Smooth muscle cell (in vitro differentiated cells): ENCODE measurements at regions not wholly inside any gene's neighbourhood (a gene's known extent, or its start where the extent isn't known, plus 50 kb on each side); places are given as distances from the start of the nearest gene placed in this dataset.

Source experiments
- DNase-seq: peaks from one replicate; lab custom pipeline; 2025; ENCODE audit not compliant: unreplicated experiment; lab: John Stamatoyannopoulos, UW
- H2AFZ ChIP-seq: fragments of 200-600 bp; sonication (generic); 2 replicates; pipeline ENCODE4 v1.6.0; 2016; ENCODE audit warnings: antibody characterized with exemption, low read depth, mild to moderate bottlenecking
- H3F3A ChIP-seq: fragments of 200-600 bp; sonication (generic); 2 replicates; pipeline ENCODE4 v1.6.0; 2017; ENCODE audit warnings: antibody characterized with exemption, low read depth
- H3K27ac ChIP-seq: fragments of 200-600 bp; sonication (generic); 2 replicates; pipeline ENCODE4 v1.5.1; 2016; ENCODE audit warnings: low read depth, mild to moderate bottlenecking
- H3K27me3 ChIP-seq: fragments of 200-600 bp; sonication (generic); 2 replicates; pipeline ENCODE4 v1.6.1; 2016; ENCODE audit warnings: low read depth, mild to moderate bottlenecking
- H3K36me3 ChIP-seq: fragments of 200-600 bp; sonication (generic); 2 replicates; pipeline ENCODE4 v1.5.1; 2016; ENCODE audit warnings: low read depth
- H3K4me1 ChIP-seq: fragments of 200-600 bp; sonication (generic); 2 replicates; pipeline ENCODE4 v1.5.1; 2016; ENCODE audit warnings: low read depth
- H3K4me2 ChIP-seq: fragments of 200-600 bp; sonication (generic); 2 replicates; pipeline ENCODE4 v1.6.0; 2016; ENCODE audit warnings: mild to moderate bottlenecking
- H3K4me3 ChIP-seq: fragments of 200-600 bp; sonication (generic); 2 replicates; pipeline ENCODE4 v1.5.1; 2016; ENCODE audit warnings: mild to moderate bottlenecking
- H3K79me2 ChIP-seq: fragments of 200-600 bp; sonication (generic); 2 replicates; pipeline ENCODE4 v1.6.0; 2016; ENCODE audit warnings: low read depth, mild to moderate bottlenecking
- H3K9ac ChIP-seq: fragments of 200-600 bp; sonication (generic); 2 replicates; pipeline ENCODE4 v1.6.0; 2016; ENCODE audit warnings: low read depth
- H3K9me3 ChIP-seq: fragments of 200-600 bp; sonication (generic); replicated peaks from 2 replicates; pipeline ENCODE4 v1.5.1; 2016; ENCODE audit warnings: low read depth
- H4K20me1 ChIP-seq: fragments of 200-600 bp; sonication (generic); 2 replicates; pipeline ENCODE4 v1.6.0; 2016; ENCODE audit warnings: low read depth
- CTCF ChIP-seq: fragments of 200-600 bp; sonication (generic); IDR thresholded peaks from 2 replicates; pipeline ENCODE4 v1.5.1; 2017; ENCODE audit warnings: borderline replicate concordance, mild to moderate bottlenecking, antibody characterized with exemption; ENCODE audit not compliant: insufficient read depth, poor library complexity, severe bottlenecking
- WGBS: methylation state at CpG from one replicate; pipeline ENCODE4 v1.1.7; 2016; ENCODE audit warnings: low lambda C conversion rate; 5-methylcytosine and 5-hydroxymethylcytosine counted together

- Histone ChIP-seq H2AFZ (no peak overlapping the region), H3K36me3 (no peaks in the 10 kb centered on the region), H3K27me3 (no peaks in the 10 kb centered on the region), H3K4me1 (no peaks in the 10 kb centered on the region), H3F3A (no peaks in the 10 kb centered on the region), H3K4me3 (no peak overlapping the region), H3K9me3 (no peaks in the 10 kb centered on the region), H3K4me2 (no peak overlapping the region), H3K9ac (no peak overlapping the region), H3K27ac (no peak overlapping the region), H3K79me2 (no peaks in the 10 kb centered on the region), H4K20me1 (no peaks in the 10 kb centered on the region)
- no peak for DNase-seq
- 69% methylated on average over 6 of the region's 6 CpGs for WGBS
- no peak for TF ChIP-seq CTCF
Observed at GRCh38 chr1:191528275-191528674, 630.0 kb upstream of the RGS18 start.

GRCh38 chr1:191530928-191531327, 627.3 kb upstream of the RGS18 start:
- Histone ChIP-seq H3K4me3 (no peak overlapping the region), H3K9me3 (no peaks in the 10 kb centered on the region), H2AFZ (no peak overlapping the region), H3K79me2 (no peaks in the 10 kb centered on the region), H4K20me1 (no peaks in the 10 kb centered on the region), H3F3A (no peaks in the 10 kb centered on the region), H3K27ac (no peak overlapping the region), H3K4me2 (no peak overlapping the region), H3K27me3 (no peaks in the 10 kb centered on the region), H3K9ac (no peak overlapping the region), H3K4me1 (no peaks in the 10 kb centered on the region), H3K36me3 (no peaks in the 10 kb centered on the region)
- TF ChIP-seq CTCF = no peak
- DNase-seq = no peak

GRCh38 chr1:191533254-191533653, 625.0 kb upstream of the RGS18 start:
- Histone ChIP-seq H3K79me2 (no peaks in the 10 kb centered on the region), H3F3A (no peaks in the 10 kb centered on the region), H3K36me3 (no peaks in the 10 kb centered on the region), H3K4me3 (no peak overlapping the region), H3K27ac (no peak overlapping the region), H3K9me3 (no peaks in the 10 kb centered on the region), H3K4me1 (no peaks in the 10 kb centered on the region), H3K27me3 (no peaks in the 10 kb centered on the region), H4K20me1 (no peaks in the 10 kb centered on the region), H3K4me2 (no peak overlapping the region), H3K9ac (no peak overlapping the region), H2AFZ (no peak overlapping the region)
- no peak for DNase-seq
- WGBS = 93% methylated on average over 5 of the region's 5 CpGs
- TF ChIP-seq CTCF = no peak

GRCh38 chr1:191536791-191537429, 621.4 kb upstream of the RGS18 start:
- H3K79me2 ChIP-seq = no peaks in the 10 kb centered on the region
- no peak for TF ChIP-seq CTCF
- no peak overlapping the region for H2AFZ ChIP-seq
- DNase-seq = no peak
- H3K36me3 ChIP-seq = no peaks in the 10 kb centered on the region
- H3F3A ChIP-seq = no peaks in the 10 kb centered on the region
- H3K9ac ChIP-seq = no peak overlapping the region
- H3K4me2 ChIP-seq = no peak overlapping the region
- no peaks in the 10 kb centered on the region for H3K9me3 ChIP-seq
- H4K20me1 ChIP-seq = no peaks in the 10 kb centered on the region
- H3K27ac ChIP-seq = no peak overlapping the region
- no peak overlapping the region for H3K4me3 ChIP-seq
- 78% methylated on average over 2 of the region's 2 CpGs for WGBS
- H3K27me3 ChIP-seq = no peaks in the 10 kb centered on the region
- no peaks in the 10 kb centered on the region for H3K4me1 ChIP-seq
